ENCODE measurements at regions not wholly inside any gene's neighbourhood (a gene's known extent, or its start where the extent isn't known, plus 50 kb on each side); places are given as distances from the start of the nearest gene placed in this dataset.

- H3K36me3 ChIP-seq (ENCODE audit: control insufficient read depth, insufficient read depth, low read length): no peaks in the 10 kb centered on the region
- no peak overlapping the region for H3K4me3 ChIP-seq (ENCODE audit: low read depth in 2 of 2, low read length in 2 of 2)
- BruUV-seq (replicated peaks): no TSS peak
- ChIA-PET CTCF (no interaction called here), POLR2A (no interaction called here)
- TF ChIP-seq SIN3A (IDR thresholded peaks at IDR 0.05; ENCODE audit: borderline replicate concordance, insufficient read depth, low read depth, low read length) (no peak), CTCF (IDR thresholded peaks at IDR 0.05) (no peak), POLR2AphosphoS5 (IDR thresholded peaks at IDR 0.05; ENCODE audit: low read depth, low read length) (no peak), REST (IDR thresholded peaks at IDR 0.05; ENCODE audit: insufficient read depth in 1 of 2, low read depth in 2 of 2, low read length in 1 of 2) (no peak), TCF7L2 (IDR thresholded peaks at IDR 0.05; ENCODE audit: low read depth, low read length) (no peak)
- H3K4me1 ChIP-seq (ENCODE audit: control insufficient read depth, insufficient read depth, low read length): no peaks in the 10 kb centered on the region
- no peaks in the 10 kb centered on the region for H3K27me3 ChIP-seq (ENCODE audit: control insufficient read depth, insufficient read depth, low read length)
- ATAC-seq (no peak), DNase-seq (ENCODE audit: low read depth, low spot score) (no peak)
- intact Hi-C loops (cut with micrococcal nuclease; ENCODE audit: unreplicated experiment) (no loop called here), in situ Hi-C loops (cut with HindIII; ENCODE audit: low pct_unique_long_range_greater_than_20kb, low sequenced_read_pairs) (no loop called here)
- no peak overlapping the region for H3K27ac ChIP-seq (ENCODE audit: low read length)
- H3K9me3 ChIP-seq (ENCODE audit: control insufficient read depth, insufficient read depth, low read depth, low read length): no peaks in the 10 kb centered on the region
Measured at GRCh38 chr13:39249982-39250381, 211.7 kb downstream of the NHLRC3 start.

- POLR2A ChIA-PET: no interaction called here
- no peaks in the 10 kb centered on the region for H3K9me3 ChIP-seq (ENCODE audit: control insufficient read depth, insufficient read depth, low read depth, low read length)
- H3K4me1 ChIP-seq (ENCODE audit: control insufficient read depth, insufficient read depth, low read length): no peaks in the 10 kb centered on the region
- CTCF ChIA-PET: no interaction called here
- H3K36me3 ChIP-seq (ENCODE audit: control insufficient read depth, insufficient read depth, low read length): no peaks in the 10 kb centered on the region
- ATAC-seq (no peak), DNase-seq (ENCODE audit: low read depth, low spot score) (no peak)
- intact Hi-C loops (cut with micrococcal nuclease; ENCODE audit: unreplicated experiment) (no loop called here), in situ Hi-C loops (cut with HindIII; ENCODE audit: low pct_unique_long_range_greater_than_20kb, low sequenced_read_pairs) (no loop called here)
- no peak overlapping the region for H3K27ac ChIP-seq (ENCODE audit: low read length)
- TF ChIP-seq REST (IDR thresholded peaks at IDR 0.05; ENCODE audit: insufficient read depth in 1 of 2, low read depth in 2 of 2, low read length in 1 of 2) (no peak), SIN3A (IDR thresholded peaks at IDR 0.05; ENCODE audit: borderline replicate concordance, insufficient read depth, low read depth, low read length) (no peak), CTCF (IDR thresholded peaks at IDR 0.05) (no peak), TCF7L2 (IDR thresholded peaks at IDR 0.05; ENCODE audit: low read depth, low read length) (no peak), POLR2AphosphoS5 (IDR thresholded peaks at IDR 0.05; ENCODE audit: low read depth, low read length) (no peak)
- BruUV-seq (replicated peaks): no TSS peak
- H3K27me3 ChIP-seq (ENCODE audit: control insufficient read depth, insufficient read depth, low read length): no peaks in the 10 kb centered on the region
- no peak overlapping the region for H3K4me3 ChIP-seq (ENCODE audit: low read depth in 2 of 2, low read length in 2 of 2)
Measured at GRCh38 chr13:39250440-39250839, 212.2 kb downstream of the NHLRC3 start.
